WTC11 (cell line): ENCODE measurements at regions not wholly inside any gene's neighbourhood (a gene's known extent, or its start where the extent isn't known, plus 50 kb on each side); places are given as distances from the start of the nearest gene placed in this dataset.
A peak's percentile ranks its signal among the peaks of the same experiment; 100 is the strongest.

ENCODE experiments used
- ATAC-seq: fragments of 200-7000 bp; cut with Tn5 transposase; 2 replicates; pipeline ENCODE4 v1.10.0; 2021; ENCODE audit warnings: mild to moderate bottlenecking, moderate library complexity
- CTCF ChIA-PET: fragments of 300-600 bp; sonication (Branson Sonifier 250); formaldehyde crosslinking; loops from one replicate; lab custom pipeline; 2021; ENCODE audit warnings: antibody characterized with exemption; lab: Charles Lee
- POLR2A ChIA-PET: fragments of 350-600 bp; sonication (Branson Sonifier 250); formaldehyde crosslinking; loops from one replicate; lab custom pipeline; 2021; ENCODE audit warnings: antibody characterized with exemption; lab: Charles Lee
- DNase-seq: peaks from one replicate; pipeline ENCODE4 v3.0.0; 2021; ENCODE audit warnings: low spot score
- H3K27ac Mint-ChIP-seq: 2 replicates; pipeline ENCODE4 v1.8.0; 2021; ENCODE audit warnings: mixed read lengths
- H3K27me3 Mint-ChIP-seq: 2 replicates; pipeline ENCODE4 v1.8.0; 2021; ENCODE audit warnings: low read depth, mild to moderate bottlenecking, moderate library complexity, mixed read lengths
- H3K36me3 Mint-ChIP-seq: 2 replicates; pipeline ENCODE4 v1.8.0; 2021; ENCODE audit warnings: mixed read lengths
- H3K4me1 Mint-ChIP-seq: 2 replicates; pipeline ENCODE4 v1.8.0; 2022; ENCODE audit warnings: mixed read lengths
- H3K4me3 Mint-ChIP-seq: 2 replicates; pipeline ENCODE4 v1.8.0; 2021; ENCODE audit warnings: mild to moderate bottlenecking, moderate library complexity, mixed read lengths
- H3K9me3 Mint-ChIP-seq: 2 replicates; pipeline ENCODE4 v1.8.0; 2021; ENCODE audit warnings: mixed read lengths
- CREB1 ChIP-seq: sonication (generic); formaldehyde crosslinking; IDR thresholded peaks from 2 replicates; pipeline ENCODE4 v1.8.0; 2023; ENCODE audit warnings: mild to moderate bottlenecking, missing genetic modification reagents
- E2F4 ChIP-seq: sonication (generic); formaldehyde crosslinking; IDR thresholded peaks from 2 replicates; pipeline ENCODE4 v1.8.1; 2022; ENCODE audit warnings: low read depth, mild to moderate bottlenecking, moderate library complexity, missing genetic modification reagents, borderline replicate concordance
- ELF4 ChIP-seq: sonication (generic); formaldehyde crosslinking; IDR thresholded peaks from 2 replicates; pipeline ENCODE4 v1.8.1; 2022; ENCODE audit warnings: low read depth, mild to moderate bottlenecking, moderate library complexity, missing genetic modification reagents
- ETV6 ChIP-seq: sonication (generic); formaldehyde crosslinking; IDR thresholded peaks from 2 replicates; pipeline ENCODE4 v1.8.1; 2022; ENCODE audit warnings: mild to moderate bottlenecking, missing genetic modification reagents
- FOXK1 ChIP-seq: sonication (generic); formaldehyde crosslinking; IDR thresholded peaks from 2 replicates; pipeline ENCODE4 v1.8.0; 2022; ENCODE audit warnings: mild to moderate bottlenecking, moderate library complexity, missing genetic modification reagents
- FOXP1 ChIP-seq: sonication (generic); formaldehyde crosslinking; IDR thresholded peaks from 2 replicates; pipeline ENCODE4 v1.8.0; 2022; ENCODE audit warnings: missing genetic modification reagents, mild to moderate bottlenecking, moderate library complexity, borderline replicate concordance
- FOXP4 ChIP-seq: sonication (generic); formaldehyde crosslinking; IDR thresholded peaks from 2 replicates; pipeline ENCODE4 v1.8.0; 2022; ENCODE audit warnings: mild to moderate bottlenecking, missing genetic modification reagents
- IRF2 ChIP-seq: sonication (generic); formaldehyde crosslinking; IDR thresholded peaks from 2 replicates; pipeline ENCODE4 v1.8.0; 2022; ENCODE audit warnings: low read depth, missing genetic modification reagents, borderline replicate concordance
- MYBL2 ChIP-seq: sonication (generic); formaldehyde crosslinking; IDR thresholded peaks from 2 replicates; pipeline ENCODE4 v1.8.1; 2023; ENCODE audit warnings: mild to moderate bottlenecking, moderate library complexity, missing genetic modification reagents
- NFYB ChIP-seq: sonication (generic); formaldehyde crosslinking; conservative IDR thresholded peaks from 2 replicates; pipeline ENCODE4 v1.8.0; 2022; ENCODE audit warnings: low read depth, missing genetic modification reagents
- NR2C2 ChIP-seq: sonication (generic); formaldehyde crosslinking; IDR thresholded peaks from 2 replicates; pipeline ENCODE4 v1.8.0; 2022; ENCODE audit warnings: mild to moderate bottlenecking, missing genetic modification reagents
- NR3C1 ChIP-seq: sonication (generic); formaldehyde crosslinking; conservative IDR thresholded peaks from 2 replicates; pipeline ENCODE4 v1.8.1; 2023; ENCODE audit warnings: low read depth, mild to moderate bottlenecking, missing genetic modification reagents
- PRDM15 ChIP-seq: sonication (generic); formaldehyde crosslinking; IDR thresholded peaks from 2 replicates; pipeline ENCODE4 v1.8.0; 2022; ENCODE audit warnings: missing genetic modification reagents
- SMAD3 ChIP-seq: sonication (generic); formaldehyde crosslinking; IDR thresholded peaks from 2 replicates; pipeline ENCODE4 v1.8.0; 2022; ENCODE audit warnings: missing genetic modification reagents, mild to moderate bottlenecking, borderline replicate concordance
- SMAD4 ChIP-seq: sonication (generic); formaldehyde crosslinking; IDR thresholded peaks from 2 replicates; pipeline ENCODE4 v1.8.0; 2022; ENCODE audit warnings: mild to moderate bottlenecking, missing genetic modification reagents
- SP1 ChIP-seq: sonication (generic); formaldehyde crosslinking; conservative IDR thresholded peaks from 2 replicates; pipeline ENCODE4 v1.8.1; 2022; ENCODE audit warnings: missing genetic modification reagents
- TP53 ChIP-seq: sonication (generic); formaldehyde crosslinking; IDR thresholded peaks from 2 replicates; pipeline ENCODE4 v1.8.1; 2023; ENCODE audit warnings: mild to moderate bottlenecking, missing genetic modification reagents
- USF2 ChIP-seq: sonication (generic); formaldehyde crosslinking; IDR thresholded peaks from 2 replicates; pipeline ENCODE4 v1.8.1; 2023; ENCODE audit warnings: mild to moderate bottlenecking, missing genetic modification reagents, moderate library complexity
- ZBTB43 ChIP-seq: sonication (generic); formaldehyde crosslinking; IDR thresholded peaks from 2 replicates; pipeline ENCODE4 v1.8.1; 2023; ENCODE audit warnings: mild to moderate bottlenecking, missing genetic modification reagents
- ZNF416 ChIP-seq: fragments of 250-450 bp; sonication (Bioruptor Pico); IDR thresholded peaks from 2 replicates; pipeline ENCODE4 v1.9.0; 2021; ENCODE audit warnings: mild to moderate bottlenecking, inconsistent platforms
- ZNF532 ChIP-seq: fragments of 250-450 bp; sonication (Bioruptor Pico); IDR thresholded peaks from 2 replicates; pipeline ENCODE4 v1.9.0; 2021; ENCODE audit warnings: mild to moderate bottlenecking, borderline replicate concordance

- H3K4me3 Mint-ChIP-seq: no peak overlapping the region
- peaks cover 13% of the 10 kb centered on the region for H3K9me3 Mint-ChIP-seq
- no peaks in the 10 kb centered on the region for H3K27me3 Mint-ChIP-seq
- TF ChIP-seq NR3C1 (CRISPR knock-in tag) (no peak), FOXK1 (CRISPR knock-in tag) (no peak), FOXP1 (CRISPR knock-in tag) (no peak), FOXP4 (CRISPR knock-in tag) (no peak), NR2C2 (no peak), E2F4 (CRISPR knock-in tag) (no peak), ELF4 (CRISPR knock-in tag) (no peak), SMAD3 (CRISPR knock-in tag) (no peak), ZBTB43 (CRISPR knock-in tag) (no peak), MYBL2 (CRISPR knock-in tag) (no peak), NFYB (no peak), CREB1 (CRISPR knock-in tag) (no peak), SP1 (CRISPR knock-in tag) (no peak)
- DNase-seq (no peak), ATAC-seq (no peak)
- no peak overlapping the region for H3K27ac Mint-ChIP-seq
- H3K4me1 Mint-ChIP-seq: peaks cover 12% of the 10 kb centered on the region
- ChIA-PET CTCF (no interaction called here), POLR2A (no interaction called here)
- 0 out of 2 replicates have a peak, but pooled peaks cover 4% of the 10 kb centered on the region for H3K36me3 Mint-ChIP-seq
These were observed 224.1 kb upstream of the PLEKHG7 start for GRCh38 chr12:92478692-92479091.

GRCh38 chr12:92476844-92477243, 225.9 kb upstream of the PLEKHG7 start:
- no peak overlapping the region for H3K4me3 Mint-ChIP-seq
- ChIA-PET CTCF (interaction anchor here (1.0 kb wide), 1 partner anchor 1095 kb away, joined by 3 read pairs; no protein-coding TSS in a partner anchor), POLR2A (no interaction called here)
- H3K4me1 Mint-ChIP-seq: peaks cover 18% of the 10 kb centered on the region
- no peaks in the 10 kb centered on the region for H3K27me3 Mint-ChIP-seq
- DNase-seq (no peak), ATAC-seq (peak; percentile 90)
- H3K27ac Mint-ChIP-seq: no peak overlapping the region
- H3K36me3 Mint-ChIP-seq: 0 out of 2 replicates have a peak, but pooled peaks cover 4% of the 10 kb centered on the region
- peaks cover 13% of the 10 kb centered on the region for H3K9me3 Mint-ChIP-seq
- TF ChIP-seq ZNF416 (CRISPR knock-in tag): no peak
- no peak for TF ChIP-seq SMAD4 (CRISPR knock-in tag)
- TF ChIP-seq USF2 (CRISPR knock-in tag): 0 out of 2 replicates have a peak, but pooled peaks have one; percentile 9
- TF ChIP-seq TP53 (CRISPR knock-in tag): no peak
- TF ChIP-seq ETV6 (CRISPR knock-in tag): no peak
- TF ChIP-seq IRF2: no peak

GRCh38 chr12:92473564-92473963, 229.2 kb upstream of the PLEKHG7 start:
- H3K27ac Mint-ChIP-seq: no peak overlapping the region
- no peak for DNase-seq
- peaks cover 13% of the 10 kb centered on the region for H3K9me3 Mint-ChIP-seq
- POLR2A ChIA-PET: no interaction called here
- peaks cover 30% of the 10 kb centered on the region for H3K4me1 Mint-ChIP-seq
- no peak for ATAC-seq
- no peaks in the 10 kb centered on the region for H3K27me3 Mint-ChIP-seq
- 0 out of 2 replicates have a peak, but pooled peaks cover 4% of the 10 kb centered on the region for H3K36me3 Mint-ChIP-seq
- no peak overlapping the region for H3K4me3 Mint-ChIP-seq
- CTCF ChIA-PET: no interaction called here
- TF ChIP-seq ZNF532 (CRISPR knock-in tag) (no peak), SMAD4 (CRISPR knock-in tag) (no peak), PRDM15 (CRISPR knock-in tag) (no peak)
